IMR-90 (cell line): ENCODE measurements at regions not wholly inside any gene's neighbourhood (a gene's known extent, or its start where the extent isn't known, plus 50 kb on each side); places are given as distances from the start of the nearest gene placed in this dataset.

ENCODE experiments used
- ATAC-seq: fragments of 200-7000 bp; cut with Tn5 transposase; 2 replicates; pipeline ENCODE4 v1.9.1; 2020; ENCODE audit warnings: low read depth, mild to moderate bottlenecking, moderate library complexity
- BruUV-seq: library from RNA; stranded (reverse); fragments of 400-500 nt; replicated peaks from 2 replicates; lab custom pipeline; 2021; lab: Mats Ljungman, UMichigan
- CTCF ChIA-PET: fragments of 300-600 bp; formaldehyde crosslinking; extraction: SDS; loops from one replicate; lab custom pipeline; 2021; ENCODE audit warnings: antibody characterized with exemption; lab: Yijun Ruan, JAX
- POLR2A ChIA-PET: fragments of 300-600 bp; sonication (Branson Sonifier 250); formaldehyde crosslinking; loops from one replicate; lab custom pipeline; 2022; ENCODE audit warnings: antibody characterized with exemption; ENCODE audit not compliant: unreplicated experiment; lab: Charles Lee
- DNase-seq: peaks from one replicate; pipeline ENCODE4 v3.0.0; 2013
- H2AFZ ChIP-seq: replicated peaks from 2 replicates; pipeline ENCODE3; 2013; ENCODE audit warnings: low read length, mild to moderate bottlenecking; ENCODE audit not compliant: poor library complexity
- H2AK5ac ChIP-seq: 2 replicates; pipeline ENCODE4 v1.6.1; 2013; ENCODE audit warnings: low read depth, low read length, inconsistent platforms
- H2AK9ac ChIP-seq: replicated peaks from 2 replicates; pipeline ENCODE3; 2013; ENCODE audit warnings: mild to moderate bottlenecking, low read depth, low read length, moderate library complexity; ENCODE audit not compliant: poor library complexity
- H2BK120ac ChIP-seq: 2 replicates; pipeline ENCODE4 v1.6.1; 2013; ENCODE audit warnings: low read depth, low read length, inconsistent platforms
- H2BK15ac ChIP-seq: 3 replicates; pipeline ENCODE4 v1.6.1; 2013; ENCODE audit warnings: low read depth, low read length, inconsistent platforms
- H2BK20ac ChIP-seq: 2 replicates; pipeline ENCODE4 v1.6.1; 2013; ENCODE audit warnings: low read depth, mild to moderate bottlenecking, inconsistent platforms, low read length, moderate library complexity
- H2BK5ac ChIP-seq: 2 replicates; pipeline ENCODE4 v1.6.1; 2013; ENCODE audit warnings: mild to moderate bottlenecking, low read depth, low read length, inconsistent platforms; ENCODE audit not compliant: poor library complexity, severe bottlenecking
- H3K14ac ChIP-seq: replicated peaks from 2 replicates; pipeline ENCODE4 v1.6.1; 2013; ENCODE audit warnings: low read depth, low read length, inconsistent platforms
- H3K18ac ChIP-seq: 2 replicates; pipeline ENCODE4 v1.6.1; 2013; ENCODE audit warnings: low read depth, low read length, control low read depth
- H3K23ac ChIP-seq: 2 replicates; pipeline ENCODE4 v1.6.1; 2013; ENCODE audit warnings: low read depth, low read length, inconsistent platforms
- H3K27ac ChIP-seq: 2 replicates; pipeline ENCODE4 v1.5.1; 2013; ENCODE audit warnings: mild to moderate bottlenecking, control low read depth, low read length; ENCODE audit not compliant: insufficient read depth
- H3K27me3 ChIP-seq: 2 replicates; pipeline ENCODE4 v1.6.1; 2013; ENCODE audit warnings: low read length; ENCODE audit not compliant: control insufficient read depth, insufficient read depth
- H3K36me3 ChIP-seq: 2 replicates; pipeline ENCODE4 v1.6.1; 2013; ENCODE audit warnings: low read length, mixed read lengths; ENCODE audit not compliant: control insufficient read depth, insufficient read depth
- H3K4ac ChIP-seq: 2 replicates; pipeline ENCODE4 v1.6.1; 2013; ENCODE audit warnings: low read depth, low read length, inconsistent platforms
- H3K4me1 ChIP-seq: 2 replicates; pipeline ENCODE4 v1.6.1; 2013; ENCODE audit warnings: low read length, mixed read lengths; ENCODE audit not compliant: control insufficient read depth, insufficient read depth
- H3K4me2 ChIP-seq: 2 replicates; pipeline ENCODE4 v1.6.1; 2013; ENCODE audit warnings: low read depth, mild to moderate bottlenecking, control low read depth, low read length, moderate library complexity
- H3K4me3 ChIP-seq: 2 replicates; pipeline ENCODE4 v1.5.1; 2013; ENCODE audit warnings: low read depth, mild to moderate bottlenecking, control low read depth, low read length, moderate library complexity; ENCODE audit not compliant: insufficient read depth
- H3K56ac ChIP-seq: 2 replicates; pipeline ENCODE4 v1.6.1; 2013; ENCODE audit warnings: low read length, inconsistent platforms; ENCODE audit not compliant: insufficient read depth; ENCODE audit errors: extremely low read depth
- H3K79me1 ChIP-seq, 2 experiments: 2 replicates each; pipeline ENCODE4 v1.6.1; 2013; ENCODE audit warnings: low read length in 2 of 2, inconsistent platforms in 1 of 2, low read depth in 1 of 2
- H3K9ac ChIP-seq: 2 replicates; pipeline ENCODE4 v1.6.1; 2013; ENCODE audit warnings: low read depth, low read length, control low read depth
- H3K9me1 ChIP-seq: 2 replicates; pipeline ENCODE4 v1.6.1; 2013; ENCODE audit warnings: low read length, inconsistent platforms; ENCODE audit not compliant: insufficient read depth
- H3K9me3 ChIP-seq: 2 replicates; pipeline ENCODE4 v1.6.1; 2013; ENCODE audit warnings: low read length; ENCODE audit not compliant: control insufficient read depth, insufficient read depth
- H4K20me1 ChIP-seq: 2 replicates; pipeline ENCODE4 v1.6.1; 2013; ENCODE audit warnings: low read length, inconsistent platforms; ENCODE audit not compliant: insufficient read depth
- H4K5ac ChIP-seq: 2 replicates; pipeline ENCODE4 v1.6.1; 2013; ENCODE audit warnings: mild to moderate bottlenecking, low read depth, low read length, control low read depth
- H4K8ac ChIP-seq, 2 experiments: 2 replicates each; pipeline ENCODE4 v1.6.1; 2013; ENCODE audit warnings: low read depth in 2 of 2, low read length in 2 of 2, control low read depth in 1 of 2, inconsistent platforms in 1 of 2
- H4K91ac ChIP-seq: 2 replicates; pipeline ENCODE4 v1.6.1; 2013; ENCODE audit warnings: low read depth, low read length, inconsistent platforms; ENCODE audit not compliant: insufficient read depth
- BHLHE40 ChIP-seq: fragments of 150-350 bp; IDR thresholded peaks from 2 replicates; pipeline ENCODE4 v1.6.1; 2016; ENCODE audit warnings: mild to moderate bottlenecking, low read depth, low read length
- CEBPB ChIP-seq: IDR thresholded peaks from 2 replicates; pipeline ENCODE4 v1.6.1; 2012; ENCODE audit warnings: low read depth, low read length, improper control_type of control experiment
- CHD1 ChIP-seq: IDR thresholded peaks from 2 replicates; pipeline ENCODE4 v1.6.1; 2012; ENCODE audit warnings: low read depth, low read length, improper control_type of control experiment
- FOS ChIP-seq: fragments of 150-350 bp; IDR thresholded peaks from 2 replicates; pipeline ENCODE4 v1.6.1; 2016; ENCODE audit warnings: low read depth, low read length
- MAFK ChIP-seq: IDR thresholded peaks from 2 replicates; pipeline ENCODE4 v1.6.1; 2012; ENCODE audit warnings: low read depth, low read length, improper control_type of control experiment
- MAZ ChIP-seq: IDR thresholded peaks from 2 replicates; pipeline ENCODE4 v1.6.1; 2012; ENCODE audit warnings: low read depth, mild to moderate bottlenecking, low read length, improper control_type of control experiment, moderate library complexity, borderline replicate concordance
- MXI1 ChIP-seq: IDR thresholded peaks from 2 replicates; pipeline ENCODE4 v1.6.1; 2012; ENCODE audit warnings: low read depth, mild to moderate bottlenecking, low read length, moderate library complexity, borderline replicate concordance
- NFE2L2 ChIP-seq: fragments of 150-350 bp; IDR thresholded peaks from 2 replicates; pipeline ENCODE4 v1.6.1; 2016; ENCODE audit warnings: low read depth, mild to moderate bottlenecking, low read length
- POLR2A ChIP-seq: IDR thresholded peaks from 2 replicates; pipeline ENCODE4 v1.6.1; 2012; ENCODE audit warnings: mild to moderate bottlenecking, low read depth, low read length
- RAD21 ChIP-seq: IDR thresholded peaks from 2 replicates; pipeline ENCODE4 v1.6.1; 2012; ENCODE audit warnings: low read length, improper control_type of control experiment
- RCOR1 ChIP-seq: IDR thresholded peaks from 2 replicates; pipeline ENCODE4 v1.6.1; 2012; ENCODE audit warnings: mild to moderate bottlenecking, low read length, improper control_type of control experiment; ENCODE audit not compliant: insufficient replicate concordance
- RFX5 ChIP-seq: IDR thresholded peaks from 2 replicates; pipeline ENCODE4 v1.8.0; 2012; ENCODE audit warnings: low read depth, mild to moderate bottlenecking, low read length, moderate library complexity
- SMC3 ChIP-seq: fragments of 150-350 bp; IDR thresholded peaks from 2 replicates; pipeline ENCODE4 v1.6.1; 2016; ENCODE audit warnings: low read depth, mild to moderate bottlenecking, antibody characterized with exemption, low read length, moderate library complexity
- WGBS, 2 experiments: methylation state at CpG; one replicate each; pipeline versions ENCODE4 v1.1.5 to v1.1.7; 2013; ENCODE audit warnings: missing lambda C conversion rate in 2 of 2; ENCODE audit not compliant: insufficient read length in 1 of 2; ENCODE audit errors: extremely low coverage in 2 of 2; 5-methylcytosine and 5-hydroxymethylcytosine counted together
- dilution Hi-C: fragments of 300-500 bp; cut with HindIII; formaldehyde crosslinking; loops from one replicate; pipeline ENCODE4 v1.14.3; 2018; ENCODE audit warnings: low sequenced_read_pairs; ENCODE audit not compliant: unreplicated experiment
- in situ Hi-C: fragments of 300-500 bp; cut with MboI; formaldehyde crosslinking; loops from 3 replicates; pipeline ENCODE4 v1.14.3; 2019; ENCODE audit warnings: low sequenced_read_pairs, inconsistent platforms, mixed read lengths
- intact Hi-C: fragments of 100-400 bp; cut with micrococcal nuclease; formaldehyde crosslinking; loops from 2 replicates; pipeline ENCODE4 v1.10.0; 2022
- TF ChIP-seq, protein P1 (sequence below): fragments of 150-350 bp; IDR thresholded peaks from 2 replicates; pipeline ENCODE4 v1.6.1; 2017; ENCODE audit warnings: mild to moderate bottlenecking, antibody characterized with exemption, low read length, low read depth
- TF ChIP-seq, protein P2 (sequence below): conservative IDR thresholded peaks from 2 replicates; pipeline ENCODE4 v1.5.1; 2012; ENCODE audit warnings: mild to moderate bottlenecking, low read depth, low read length, improper control_type of control experiment
- TF ChIP-seq, protein P3 (sequence below): fragments of 150-350 bp; IDR thresholded peaks from 2 replicates; pipeline ENCODE4 v1.6.1; 2016; ENCODE audit warnings: low read depth, mild to moderate bottlenecking, low read length, moderate library complexity, borderline replicate concordance

DNA sequence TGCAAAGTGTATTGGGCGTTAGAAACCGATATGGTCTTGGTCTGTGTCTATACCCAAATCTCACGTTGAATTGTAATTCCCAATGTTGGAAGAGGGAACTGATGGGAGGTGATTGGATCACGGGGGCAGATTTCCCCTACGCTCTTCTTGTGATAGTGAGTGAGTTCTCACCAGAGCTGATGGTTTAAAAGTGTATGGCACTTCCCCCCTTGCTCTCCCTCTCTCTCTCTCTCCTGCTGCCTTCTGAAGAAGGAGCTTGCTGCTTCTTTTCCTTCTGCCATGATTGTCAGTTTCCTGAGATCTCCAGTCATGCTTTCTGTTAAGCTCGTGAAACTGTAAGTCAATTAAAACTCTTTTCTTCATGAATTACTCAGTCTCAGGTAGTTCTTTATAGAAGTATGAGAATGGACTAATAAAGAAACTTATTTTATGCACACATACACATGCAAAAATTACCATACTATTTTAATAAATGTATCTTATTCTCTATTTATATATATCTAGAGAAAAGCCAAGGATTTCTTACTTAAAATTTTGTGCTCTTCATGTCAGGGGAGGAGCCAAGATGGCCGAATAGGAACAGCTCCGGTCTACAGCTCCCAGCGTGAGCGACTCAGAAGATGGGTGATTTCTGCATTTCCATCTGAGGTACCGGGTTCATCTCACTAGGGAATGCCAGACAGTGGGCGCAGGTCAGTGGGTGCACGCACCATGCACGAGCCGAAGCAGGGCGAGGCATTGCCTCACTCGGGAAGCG, 1891.0 kb upstream of the FLRT2 start:
- Histone ChIP-seq H2AK5ac (no peak overlapping the region), H3K56ac (no peak overlapping the region), H3K4ac (no peak overlapping the region), H3K4me2 (no peak overlapping the region), H2AFZ (no peak overlapping the region), H2AK9ac (no peak overlapping the region), H3K4me3 (no peak overlapping the region), H4K5ac (no peak overlapping the region), H3K9me3 (no peaks in the 10 kb centered on the region), H3K79me1 (no peaks in the 10 kb centered on the region), H3K27me3 (no peaks in the 10 kb centered on the region), H3K18ac (no peak overlapping the region), H2BK20ac (no peak overlapping the region), H2BK5ac (no peak overlapping the region), H3K27ac (no peak overlapping the region), H3K23ac (no peak overlapping the region), H2BK120ac (no peak overlapping the region), H3K9ac (no peak overlapping the region), H4K8ac (no peak overlapping the region), H2BK15ac (no peak overlapping the region), H3K36me3 (no peaks in the 10 kb centered on the region), H4K20me1 (no peaks in the 10 kb centered on the region), H4K91ac (no peak overlapping the region), H3K14ac (no peak overlapping the region), H3K9me1 (no peaks in the 10 kb centered on the region), H3K4me1 (no peaks in the 10 kb centered on the region)
- no peak for DNase-seq
- ChIA-PET POLR2A (no interaction called here), CTCF (no interaction called here)
- no TSS peak for BruUV-seq
- TF ChIP-seq MAZ (no peak), POLR2A (no peak), MXI1 (no peak), RFX5 (no peak), RCOR1 (no peak), CHD1 (no peak), NFE2L2 (no peak), CEBPB (no peak), RAD21 (no peak), BHLHE40 (no peak), MAFK (no peak), FOS (no peak), SMC3 (no peak)
- TF ChIP-seq, protein P1, sequence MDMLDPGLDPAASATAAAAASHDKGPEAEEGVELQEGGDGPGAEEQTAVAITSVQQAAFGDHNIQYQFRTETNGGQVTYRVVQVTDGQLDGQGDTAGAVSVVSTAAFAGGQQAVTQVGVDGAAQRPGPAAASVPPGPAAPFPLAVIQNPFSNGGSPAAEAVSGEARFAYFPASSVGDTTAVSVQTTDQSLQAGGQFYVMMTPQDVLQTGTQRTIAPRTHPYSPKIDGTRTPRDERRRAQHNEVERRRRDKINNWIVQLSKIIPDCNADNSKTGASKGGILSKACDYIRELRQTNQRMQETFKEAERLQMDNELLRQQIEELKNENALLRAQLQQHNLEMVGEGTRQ = no peak
- TF ChIP-seq, protein P2, sequence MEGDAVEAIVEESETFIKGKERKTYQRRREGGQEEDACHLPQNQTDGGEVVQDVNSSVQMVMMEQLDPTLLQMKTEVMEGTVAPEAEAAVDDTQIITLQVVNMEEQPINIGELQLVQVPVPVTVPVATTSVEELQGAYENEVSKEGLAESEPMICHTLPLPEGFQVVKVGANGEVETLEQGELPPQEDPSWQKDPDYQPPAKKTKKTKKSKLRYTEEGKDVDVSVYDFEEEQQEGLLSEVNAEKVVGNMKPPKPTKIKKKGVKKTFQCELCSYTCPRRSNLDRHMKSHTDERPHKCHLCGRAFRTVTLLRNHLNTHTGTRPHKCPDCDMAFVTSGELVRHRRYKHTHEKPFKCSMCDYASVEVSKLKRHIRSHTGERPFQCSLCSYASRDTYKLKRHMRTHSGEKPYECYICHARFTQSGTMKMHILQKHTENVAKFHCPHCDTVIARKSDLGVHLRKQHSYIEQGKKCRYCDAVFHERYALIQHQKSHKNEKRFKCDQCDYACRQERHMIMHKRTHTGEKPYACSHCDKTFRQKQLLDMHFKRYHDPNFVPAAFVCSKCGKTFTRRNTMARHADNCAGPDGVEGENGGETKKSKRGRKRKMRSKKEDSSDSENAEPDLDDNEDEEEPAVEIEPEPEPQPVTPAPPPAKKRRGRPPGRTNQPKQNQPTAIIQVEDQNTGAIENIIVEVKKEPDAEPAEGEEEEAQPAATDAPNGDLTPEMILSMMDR = no peak
- TF ChIP-seq, protein P3, sequence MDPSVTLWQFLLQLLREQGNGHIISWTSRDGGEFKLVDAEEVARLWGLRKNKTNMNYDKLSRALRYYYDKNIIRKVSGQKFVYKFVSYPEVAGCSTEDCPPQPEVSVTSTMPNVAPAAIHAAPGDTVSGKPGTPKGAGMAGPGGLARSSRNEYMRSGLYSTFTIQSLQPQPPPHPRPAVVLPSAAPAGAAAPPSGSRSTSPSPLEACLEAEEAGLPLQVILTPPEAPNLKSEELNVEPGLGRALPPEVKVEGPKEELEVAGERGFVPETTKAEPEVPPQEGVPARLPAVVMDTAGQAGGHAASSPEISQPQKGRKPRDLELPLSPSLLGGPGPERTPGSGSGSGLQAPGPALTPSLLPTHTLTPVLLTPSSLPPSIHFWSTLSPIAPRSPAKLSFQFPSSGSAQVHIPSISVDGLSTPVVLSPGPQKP = no peak
- in situ Hi-C loops (no loop called here), intact Hi-C loops (no loop called here), dilution Hi-C loops (no loop called here)
- no peak for ATAC-seq
- 98% methylated on average over 6 of the region's 18 CpGs; no CpG with 5 or more reads in 1 of the 2 experiments for WGBS, 2 experiments
